ENCODE measurements at regions not wholly inside any gene's neighbourhood (a gene's known extent, or its start where the extent isn't known, plus 50 kb on each side); places are given as distances from the start of the nearest gene placed in this dataset.
A peak's percentile ranks its signal among the peaks of the same experiment; 100 is the strongest.

DNA sequence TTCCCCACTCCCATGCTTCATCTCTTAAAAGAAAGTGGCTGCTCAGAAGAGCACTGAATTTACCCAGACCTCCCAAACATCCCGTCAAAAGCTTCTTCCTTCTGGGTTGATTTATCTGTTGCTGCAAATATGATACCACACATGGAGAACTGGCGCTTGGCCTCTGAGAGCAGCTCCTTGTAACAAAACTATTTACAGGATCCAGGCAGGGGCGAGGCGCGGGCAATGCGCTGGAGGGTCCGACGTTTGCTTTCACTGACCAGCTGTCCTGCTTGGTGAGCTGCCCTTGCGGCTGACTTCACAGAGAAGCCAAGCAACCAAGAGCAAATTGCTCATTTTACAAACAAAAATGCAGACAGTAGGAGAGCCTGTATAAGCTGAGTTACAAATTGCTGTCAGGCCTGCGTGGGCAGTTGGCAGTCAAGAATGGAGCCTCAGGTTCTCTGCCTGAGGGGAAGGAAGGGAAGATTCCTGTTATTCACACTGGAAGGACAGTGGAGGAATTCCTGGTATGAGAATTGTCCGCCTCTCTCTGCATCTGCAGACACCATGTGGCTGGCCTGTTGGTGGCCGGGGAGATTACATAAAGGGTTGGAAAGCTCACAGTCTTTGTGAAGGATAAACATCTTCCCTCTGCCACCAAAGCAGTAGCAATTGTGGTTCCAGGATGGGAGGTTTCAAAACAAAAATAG is 192.2 kb upstream of the LEF1 start:
- H3K27ac ChIP-seq (ENCODE audit: insufficient read depth, low read length, poor library complexity, severe bottlenecking) = no peak overlapping the region
- peak overlapping the region; percentile 49 for H3K4me3 ChIP-seq (ENCODE audit: low read depth, low read length)
- Mint-ChIP-seq H3K9me3 (peaks cover 0 to 1% (median 0%) of the 10 kb centered on the region in 7 donors), H3K27me3 (no peaks in the 10 kb centered on the region), H3K27ac (peak overlapping the region in 2 of 3 donors; percentile 26 to 75), H3K4me3 (peak overlapping the region; percentile 1 to 77 (median 36)), H3K36me3 (no peaks in the 10 kb centered on the region), H3K4me1 (peaks cover 2 to 58% (median 29%) of the 10 kb centered on the region in 4 donors)
- H3K36me3 ChIP-seq (ENCODE audit: control insufficient read depth, insufficient read depth, low read length) = no peaks in the 10 kb centered on the region
- H3K9me3 ChIP-seq (ENCODE audit: control insufficient read depth in 2 of 2, low read length in 2 of 2) = no peaks in the 10 kb centered on the region
- H3K27me3 ChIP-seq (ENCODE audit: control insufficient read depth, insufficient read depth, low read length) = no peaks in the 10 kb centered on the region
- DNase-seq = no peak
- peaks cover 30% of the 10 kb centered on the region for H3K4me1 ChIP-seq (ENCODE audit: control insufficient read depth, insufficient read depth, low read length, poor library complexity, severe bottlenecking)
- ATAC-seq (ENCODE audit: low read depth in 2 of 2) = no peak

GRCh38 chr4:108359986-108360681 is 191.4 kb upstream of the LEF1 start:
- H3K27me3 Mint-ChIP-seq = no peaks in the 10 kb centered on the region
- H3K4me1 Mint-ChIP-seq = peaks cover 9 to 65% (median 36%) of the 10 kb centered on the region in 4 donors
- H3K27ac ChIP-seq (ENCODE audit: insufficient read depth, low read length, poor library complexity, severe bottlenecking) = no peak overlapping the region
- no peaks in the 10 kb centered on the region for H3K27me3 ChIP-seq (ENCODE audit: control insufficient read depth, insufficient read depth, low read length)
- no peak for ATAC-seq (ENCODE audit: low read depth in 2 of 2)
- DNase-seq = no peak
- H3K36me3 Mint-ChIP-seq = no peaks in the 10 kb centered on the region
- H3K27ac Mint-ChIP-seq = peak overlapping the region in 2 of 3 donors; percentile 26 to 75
- H3K4me1 ChIP-seq (ENCODE audit: control insufficient read depth, insufficient read depth, low read length, poor library complexity, severe bottlenecking) = peaks cover 38% of the 10 kb centered on the region
- H3K4me3 Mint-ChIP-seq = peak overlapping the region; percentile 1 to 77 (median 55)
- H3K9me3 Mint-ChIP-seq = peaks cover 0 to 1% (median 0%) of the 10 kb centered on the region in 7 donors
- peak overlapping the region; percentile 55 for H3K4me3 ChIP-seq (ENCODE audit: low read depth, low read length)
- H3K9me3 ChIP-seq (ENCODE audit: control insufficient read depth in 2 of 2, low read length in 2 of 2) = no peaks in the 10 kb centered on the region
- no peaks in the 10 kb centered on the region for H3K36me3 ChIP-seq (ENCODE audit: control insufficient read depth, insufficient read depth, low read length)

DNA sequence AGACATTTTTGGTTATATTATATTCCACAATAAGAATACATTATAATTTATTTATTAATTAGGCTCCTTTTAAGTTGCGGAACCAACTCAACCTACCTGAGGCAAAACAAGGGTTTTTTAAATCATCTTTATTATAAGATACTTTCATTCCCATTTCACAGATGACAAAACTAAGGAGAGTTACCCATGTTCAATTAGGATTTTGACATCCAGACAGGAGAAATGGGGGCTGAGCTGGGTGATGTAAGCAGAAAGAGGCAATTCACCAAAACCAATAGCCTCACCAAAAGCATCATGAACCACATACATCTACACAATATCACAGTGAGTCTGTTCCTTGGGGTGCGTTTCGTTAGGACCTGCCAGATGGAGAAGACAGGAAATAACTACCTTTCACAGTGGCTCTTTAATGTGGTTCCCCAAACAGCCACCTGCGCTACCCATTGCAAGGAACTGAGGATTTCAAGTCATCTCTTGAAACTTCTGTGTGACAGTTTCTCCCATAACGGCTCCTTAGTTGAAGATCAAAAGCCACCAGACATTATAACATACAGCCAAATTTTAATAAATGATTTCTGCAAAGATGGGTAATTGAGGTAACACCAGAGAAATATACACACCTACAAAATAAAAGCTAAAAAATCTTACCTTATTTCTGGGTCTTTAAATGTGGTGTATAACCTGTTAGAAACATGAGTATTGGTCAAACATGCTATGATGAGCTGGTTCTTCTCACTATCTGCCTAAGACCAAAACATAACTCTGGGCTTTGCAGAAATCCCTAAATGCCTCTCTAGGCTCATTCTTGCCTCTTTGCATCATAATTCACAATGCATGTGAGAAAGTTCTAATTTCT is 190.6 kb upstream of the LEF1 start:
- Histone ChIP-seq H3K4me3 (ENCODE audit: low read depth, low read length) (peak overlapping the region; percentile 55), H3K9me3 (ENCODE audit: control insufficient read depth in 2 of 2, low read length in 2 of 2) (no peaks in the 10 kb centered on the region), H3K4me1 (ENCODE audit: control insufficient read depth, insufficient read depth, low read length, poor library complexity, severe bottlenecking) (peaks cover 40% of the 10 kb centered on the region), H3K27me3 (ENCODE audit: control insufficient read depth, insufficient read depth, low read length) (no peaks in the 10 kb centered on the region), H3K27ac (ENCODE audit: insufficient read depth, low read length, poor library complexity, severe bottlenecking) (no peak overlapping the region), H3K36me3 (ENCODE audit: control insufficient read depth, insufficient read depth, low read length) (no peaks in the 10 kb centered on the region)
- H3K4me3 Mint-ChIP-seq = peak overlapping the region in 3 of 4 donors; percentile 47 to 78 (median 63)
- no peaks in the 10 kb centered on the region for H3K27me3 Mint-ChIP-seq
- peak overlapping the region; percentile 23 to 75 (median 52) for H3K27ac Mint-ChIP-seq
- no peaks in the 10 kb centered on the region for H3K36me3 Mint-ChIP-seq
- H3K4me1 Mint-ChIP-seq = peaks cover 9 to 73% (median 42%) of the 10 kb centered on the region in 4 donors
- peak in 2 of 3 donors; percentile 46 to 88 for DNase-seq
- ATAC-seq (ENCODE audit: low read depth in 2 of 2) = peak in 1 of 2 donors; percentile 40
- H3K9me3 Mint-ChIP-seq = peaks cover 0 to 1% (median 0%) of the 10 kb centered on the region in 7 donors

- ATAC-seq (ENCODE audit: low read depth in 2 of 2) = no peak
- peak overlapping the region; percentile 23 for H3K4me3 ChIP-seq (ENCODE audit: low read depth, low read length)
- Mint-ChIP-seq H3K4me3 (peak overlapping the region in 3 of 4 donors; percentile 34 to 65 (median 52)), H3K9me3 (no peaks in the 10 kb centered on the region), H3K27ac (peak overlapping the region; percentile 70 to 83 (median 71)), H3K27me3 (no peaks in the 10 kb centered on the region), H3K36me3 (no peaks in the 10 kb centered on the region), H3K4me1 (peaks cover 9 to 60% (median 38%) of the 10 kb centered on the region in 4 donors)
- H3K4me1 ChIP-seq (ENCODE audit: control insufficient read depth, insufficient read depth, low read length, poor library complexity, severe bottlenecking) = peaks cover 32% of the 10 kb centered on the region
- H3K27me3 ChIP-seq (ENCODE audit: control insufficient read depth, insufficient read depth, low read length) = no peaks in the 10 kb centered on the region
- no peaks in the 10 kb centered on the region for H3K9me3 ChIP-seq (ENCODE audit: control insufficient read depth in 2 of 2, low read length in 2 of 2)
- no peak for DNase-seq
- H3K36me3 ChIP-seq (ENCODE audit: control insufficient read depth, insufficient read depth, low read length) = no peaks in the 10 kb centered on the region
- H3K27ac ChIP-seq (ENCODE audit: insufficient read depth, low read length, poor library complexity, severe bottlenecking) = no peak overlapping the region
Measured at GRCh38 chr4:108355902-108356535, 187.3 kb upstream of the LEF1 start.

- ATAC-seq (ENCODE audit: low read depth in 2 of 2) = peak; percentile 82 to 91
- H3K36me3 Mint-ChIP-seq = no peaks in the 10 kb centered on the region
- Histone ChIP-seq H3K27ac (ENCODE audit: insufficient read depth, low read length, poor library complexity, severe bottlenecking) (no peak overlapping the region), H3K4me1 (ENCODE audit: control insufficient read depth, insufficient read depth, low read length, poor library complexity, severe bottlenecking) (peaks cover 25% of the 10 kb centered on the region), H3K27me3 (ENCODE audit: control insufficient read depth, insufficient read depth, low read length) (no peaks in the 10 kb centered on the region), H3K4me3 (ENCODE audit: low read depth, low read length) (peak overlapping the region; percentile 23), H3K36me3 (ENCODE audit: control insufficient read depth, insufficient read depth, low read length) (no peaks in the 10 kb centered on the region), H3K9me3 (ENCODE audit: control insufficient read depth in 2 of 2, low read length in 2 of 2) (no peaks in the 10 kb centered on the region)
- H3K27me3 Mint-ChIP-seq = no peaks in the 10 kb centered on the region
- H3K27ac Mint-ChIP-seq = peak overlapping the region; percentile 70 to 84 (median 71)
- H3K4me1 Mint-ChIP-seq = peaks cover 9 to 53% (median 32%) of the 10 kb centered on the region in 4 donors
- H3K4me3 Mint-ChIP-seq = peak overlapping the region in 3 of 4 donors; percentile 34 to 65 (median 52)
- DNase-seq = peak in 2 of 3 donors; percentile 53 to 83
- no peaks in the 10 kb centered on the region for H3K9me3 Mint-ChIP-seq
Measured at GRCh38 chr4:108355186-108355901, 186.6 kb upstream of the LEF1 start.

DNA sequence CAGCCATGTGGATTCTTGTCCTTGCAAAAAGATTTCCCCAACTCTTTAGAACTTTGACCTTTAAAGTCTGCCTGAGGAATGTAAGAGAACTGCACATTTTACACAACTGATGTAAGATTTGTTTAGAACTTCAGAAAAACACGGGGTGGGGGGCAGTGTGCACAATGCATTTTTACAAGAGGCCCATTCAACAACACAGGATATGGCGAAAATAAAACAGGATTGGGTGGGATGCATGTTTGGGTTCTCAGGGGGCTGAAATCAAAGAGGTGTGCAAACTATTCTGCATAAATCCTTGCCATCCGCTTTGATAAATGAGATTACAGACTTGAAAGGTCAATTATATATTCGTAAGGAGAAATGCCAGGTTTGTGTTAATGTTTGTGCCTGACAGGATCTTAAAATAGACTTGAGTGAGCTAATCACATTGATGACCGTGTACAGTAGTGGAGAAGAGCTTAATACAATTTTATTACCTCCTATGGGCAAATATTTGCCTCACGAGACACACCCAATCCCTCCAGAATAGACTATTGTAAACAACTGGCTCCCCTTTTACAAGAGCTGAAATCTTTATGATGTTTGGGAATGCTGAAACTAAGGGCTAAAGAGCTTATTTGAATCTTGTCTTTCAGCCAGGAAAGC is 184.1 kb upstream of the LEF1 start:
- peak overlapping the region in 1 of 3 donors; percentile 5 for H3K27ac Mint-ChIP-seq

More for the DNA sequence above, 184.1 kb upstream of the LEF1 start:
- Histone ChIP-seq H3K4me3 (ENCODE audit: low read depth, low read length) (no peak overlapping the region), H3K4me1 (ENCODE audit: control insufficient read depth, insufficient read depth, low read length, poor library complexity, severe bottlenecking) (peaks cover 14% of the 10 kb centered on the region), H3K9me3 (ENCODE audit: control insufficient read depth in 2 of 2, low read length in 2 of 2) (no peaks in the 10 kb centered on the region), H3K27me3 (ENCODE audit: control insufficient read depth, insufficient read depth, low read length) (no peaks in the 10 kb centered on the region), H3K27ac (ENCODE audit: insufficient read depth, low read length, poor library complexity, severe bottlenecking) (no peak overlapping the region), H3K36me3 (ENCODE audit: control insufficient read depth, insufficient read depth, low read length) (no peaks in the 10 kb centered on the region)
- DNase-seq (no peak), ATAC-seq (ENCODE audit: low read depth in 2 of 2) (no peak)
- Mint-ChIP-seq H3K9me3 (peaks cover 0 to 3% (median 0%) of the 10 kb centered on the region in 7 donors), H3K36me3 (peaks cover 5% of the 10 kb centered on the region), H3K27me3 (no peaks in the 10 kb centered on the region), H3K4me3 (no peak overlapping the region), H3K4me1 (peaks cover 9 to 35% (median 20%) of the 10 kb centered on the region in 4 donors)
